GM21619 (cell line): ENCODE measurements at regions not wholly inside any gene's neighbourhood (a gene's known extent, or its start where the extent isn't known, plus 50 kb on each side); places are given as distances from the start of the nearest gene placed in this dataset.
A peak's percentile ranks its signal among the peaks of the same experiment; 100 is the strongest.

Experiments
- ATAC-seq: cut with Tn5 transposase; IDR thresholded peaks from one replicate; pipeline ENCODE4 v1.9.1; 2021; ENCODE audit not compliant: unreplicated experiment

- no peak for ATAC-seq
Observed at GRCh38 chr11:8823174-8823742, 87.7 kb upstream of the AKIP1 start.

- no peak for ATAC-seq
Observed at GRCh38 chr11:8826139-8826786, 84.7 kb upstream of the AKIP1 start.

- ATAC-seq, result no peak
Observed at GRCh38 chr11:8826901-8827560, 84.0 kb upstream of the AKIP1 start.

- no peak for ATAC-seq
Observed at GRCh38 chr11:8828046-8828445, 82.9 kb upstream of the AKIP1 start.

- no peak for ATAC-seq
Observed at GRCh38 chr11:8828580-8829361, 82.2 kb upstream of the AKIP1 start.

GRCh38 chr11:8829556-8829955 is 81.4 kb upstream of the AKIP1 start:
- no peak for ATAC-seq

GRCh38 chr11:8830641-8831040 is 80.3 kb upstream of the AKIP1 start:
- no peak for ATAC-seq

- no peak for ATAC-seq
Observed at GRCh38 chr11:8831861-8832260, 79.1 kb upstream of the AKIP1 start.

GRCh38 chr11:8832571-8833260 is 78.3 kb upstream of the AKIP1 start:
- ATAC-seq, result peak; percentile 87

GRCh38 chr11:8833568-8834315 is 77.2 kb upstream of the AKIP1 start:
- ATAC-seq, result no peak

GRCh38 chr11:8834379-8834778 is 76.6 kb upstream of the AKIP1 start:
- no peak for ATAC-seq

- no peak for ATAC-seq
Observed at GRCh38 chr11:8838248-8838647, 72.7 kb upstream of the AKIP1 start.

GRCh38 chr11:8839306-8839956 is 71.6 kb upstream of the AKIP1 start:
- no peak for ATAC-seq

- ATAC-seq, result no peak
Observed at GRCh38 chr11:8839957-8840945, 70.7 kb upstream of the AKIP1 start.

GRCh38 chr11:8841899-8842298 is 69.1 kb upstream of the AKIP1 start:
- no peak for ATAC-seq

- no peak for ATAC-seq
Observed at GRCh38 chr11:8858808-8859207, 52.2 kb upstream of the AKIP1 start.
